ENCODE measurements at regions not wholly inside any gene's neighbourhood (a gene's known extent, or its start where the extent isn't known, plus 50 kb on each side); places are given as distances from the start of the nearest gene placed in this dataset.

GRCh38 chr3:43783987-43784639 is 93.4 kb downstream of the ABHD5 start:
- DNase-seq, result no peak

GRCh38 chr3:43784640-43785011 is 93.9 kb downstream of the ABHD5 start:
- DNase-seq, result no peak

GRCh38 chr3:43785551-43785950 is 94.8 kb downstream of the ABHD5 start:
- DNase-seq, result no peak

- no peak for DNase-seq
Observed at GRCh38 chr3:43786102-43786501, 95.4 kb downstream of the ABHD5 start.

- no peak for DNase-seq
Observed at GRCh38 chr3:43786526-43787305, 96.0 kb downstream of the ABHD5 start.

GRCh38 chr3:43787330-43787729 is 96.6 kb downstream of the ABHD5 start:
- no peak for DNase-seq

GRCh38 chr3:43789028-43789427 is 98.3 kb downstream of the ABHD5 start:
- no peak for DNase-seq

- no peak for DNase-seq
Observed at GRCh38 chr3:43790060-43790459, 99.3 kb downstream of the ABHD5 start.

- DNase-seq, result no peak
Observed at GRCh38 chr3:43790476-43790875, 99.7 kb downstream of the ABHD5 start.

GRCh38 chr3:43791246-43791645 is 100.5 kb downstream of the ABHD5 start:
- DNase-seq, result no peak

GRCh38 chr3:43792904-43793303 is 102.2 kb downstream of the ABHD5 start:
- DNase-seq, result no peak

GRCh38 chr3:43793648-43794372 is 103.1 kb downstream of the ABHD5 start:
- no peak for DNase-seq

- no peak for DNase-seq
Observed at GRCh38 chr3:43794776-43795175, 104.0 kb downstream of the ABHD5 start.

GRCh38 chr3:43795491-43795890 is 104.8 kb downstream of the ABHD5 start:
- DNase-seq, result no peak

GRCh38 chr3:43796041-43796596 is 105.4 kb downstream of the ABHD5 start:
- no peak for DNase-seq

- no peak for DNase-seq
Observed at GRCh38 chr3:43797794-43798193, 107.1 kb downstream of the ABHD5 start.

GRCh38 chr3:43810797-43811196 is 120.1 kb downstream of the ABHD5 start:
- DNase-seq, result no peak

- no peak for DNase-seq
Observed at GRCh38 chr3:43814461-43814860, 123.7 kb downstream of the ABHD5 start.

GRCh38 chr3:43816372-43816771 is 125.6 kb downstream of the ABHD5 start:
- DNase-seq, result no peak

- no peak for DNase-seq
Observed at GRCh38 chr3:43817064-43817463, 126.3 kb downstream of the ABHD5 start.

- DNase-seq, result no peak
Observed at GRCh38 chr3:43817825-43818224, 127.1 kb downstream of the ABHD5 start.

GRCh38 chr3:43818229-43818628 is 127.5 kb downstream of the ABHD5 start:
- no peak for DNase-seq

- DNase-seq, result no peak
Observed at GRCh38 chr3:43838009-43838758, 147.4 kb downstream of the ABHD5 start.
